SK-N-MC (cell line): ENCODE measurements at regions not wholly inside any gene's neighbourhood (a gene's known extent, or its start where the extent isn't known, plus 50 kb on each side); places are given as distances from the start of the nearest gene placed in this dataset.
"Not testable (repeated sequence)": the region's sequence is repeated elsewhere in the genome, so short reads cannot be mapped to it uniquely, and the experiment has no call there.

Experiments
- DNase-seq: peaks from one replicate; pipeline ENCODE4 v3.0.0-alpha.2; 2011; ENCODE audit warnings: low read depth, low spot score
- H3K27ac ChIP-seq: fragments of 200-600 bp; sonication (generic); 2 replicates; pipeline ENCODE4 v1.5.1; 2016; ENCODE audit warnings: mixed run types
- H3K36me3 ChIP-seq: fragments of 200-600 bp; sonication (generic); 2 replicates; pipeline ENCODE4 v1.6.1; 2017; ENCODE audit warnings: antibody characterized with exemption, low read length, mixed read lengths; ENCODE audit not compliant: insufficient read depth
- H3K4me3 ChIP-seq: fragments of 200-600 bp; sonication (generic); 2 replicates; pipeline ENCODE4 v1.5.1; 2016
- H3K9ac ChIP-seq: fragments of 200-600 bp; sonication (generic); 2 replicates; pipeline ENCODE4 v1.8.0; 2017; ENCODE audit warnings: mixed run types, mixed read lengths; ENCODE audit not compliant: insufficient read length
- H3K9me3 ChIP-seq: fragments of 200-600 bp; sonication (generic); 2 replicates; pipeline ENCODE4 v1.6.1; 2017; ENCODE audit warnings: low read depth, mild to moderate bottlenecking, antibody characterized with exemption, low read length, moderate library complexity, mixed read lengths
- EZH2 ChIP-seq: fragments of 200-600 bp; sonication (generic); IDR thresholded peaks from one replicate; pipeline ENCODE4 v1.6.1; 2017; ENCODE audit warnings: antibody characterized with exemption
- FOXP2 ChIP-seq: optimal IDR thresholded peaks from 2 replicates; pipeline ENCODE3; 2011; ENCODE audit warnings: mild to moderate bottlenecking, moderate library complexity; ENCODE audit not compliant: insufficient read depth; ENCODE audit errors: extremely low read length, control extremely low read depth
- POLR2AphosphoS5 ChIP-seq: IDR thresholded peaks from 2 replicates; pipeline ENCODE4 v1.6.1; 2012; ENCODE audit warnings: mild to moderate bottlenecking, low read depth, low read length, borderline replicate concordance

GRCh38 chr4:1589098-1589497 is 95.0 kb downstream of the FAM53A start:
- DNase-seq, result no peak
- Histone ChIP-seq H3K27ac (no peak overlapping the region), H3K36me3 (no peaks in the 10 kb centered on the region), H3K9me3 (peaks cover 3% of the 10 kb centered on the region; the same call in 1 of the 2 replicates), H3K4me3 (no peak overlapping the region), H3K9ac (no peak overlapping the region)
- TF ChIP-seq FOXP2 (no peak), EZH2 (no peak), POLR2AphosphoS5 (no peak)

- TF ChIP-seq EZH2 (no peak), POLR2AphosphoS5 (no peak), FOXP2 (no peak)
- H3K36me3 ChIP-seq, result no peaks in the 10 kb centered on the region
- no peak overlapping the region for H3K9ac ChIP-seq
- DNase-seq, result no peak
- H3K4me3 ChIP-seq, result no peak overlapping the region
- peaks cover 3% of the 10 kb centered on the region; the same call in 1 of the 2 replicates for H3K9me3 ChIP-seq
- no peak overlapping the region for H3K27ac ChIP-seq
Observed at GRCh38 chr4:1588306-1588705, 95.8 kb downstream of the FAM53A start.

GRCh38 chr4:1584498-1584897 is 99.6 kb downstream of the FAM53A start:
- H3K36me3 ChIP-seq, result no peaks in the 10 kb centered on the region

GRCh38 chr4:1583859-1584258 is 100.3 kb downstream of the FAM53A start:
- DNase-seq, result no peak
- Histone ChIP-seq H3K9me3 (no peaks in the 10 kb centered on the region), H3K36me3 (no peaks in the 10 kb centered on the region), H3K4me3 (no peak overlapping the region), H3K27ac (no peak overlapping the region), H3K9ac (no peak overlapping the region)
- no peak for TF ChIP-seq EZH2

More at GRCh38 chr4:1584498-1584897, 99.6 kb downstream of the FAM53A start:
- H3K4me3 ChIP-seq, result no peak overlapping the region
- H3K9me3 ChIP-seq, result no peaks in the 10 kb centered on the region
- no peak for TF ChIP-seq FOXP2
- no peak for TF ChIP-seq EZH2
- TF ChIP-seq POLR2AphosphoS5, result no peak
- H3K27ac ChIP-seq, result no peak overlapping the region
- H3K9ac ChIP-seq, result no peak overlapping the region
- no peak for DNase-seq

- H3K9ac ChIP-seq, result no peak overlapping the region
- DNase-seq, result no peak
- no peak overlapping the region for H3K27ac ChIP-seq
- TF ChIP-seq FOXP2 (no peak), POLR2AphosphoS5 (no peak), EZH2 (no peak)
- no peak overlapping the region for H3K4me3 ChIP-seq
- no peaks in the 10 kb centered on the region for H3K9me3 ChIP-seq
- no peaks in the 10 kb centered on the region for H3K36me3 ChIP-seq
Observed at GRCh38 chr4:1583051-1583785, 100.9 kb downstream of the FAM53A start.

GRCh38 chr4:1582227-1582626 is 101.9 kb downstream of the FAM53A start:
- Histone ChIP-seq H3K27ac (no peak overlapping the region), H3K9me3 (no peaks in the 10 kb centered on the region), H3K4me3 (no peak overlapping the region), H3K36me3 (no peaks in the 10 kb centered on the region), H3K9ac (no peak overlapping the region)
- TF ChIP-seq FOXP2 (no peak), EZH2 (no peak), POLR2AphosphoS5 (no peak)
- DNase-seq, result no peak

GRCh38 chr4:1581164-1581894 is 102.8 kb downstream of the FAM53A start:
- H3K27ac ChIP-seq, result 0 out of 2 replicates have a peak overlapping the region, but pooled peaks have one; percentile 14
- H3K9me3 ChIP-seq, DNase-seq, H3K9ac ChIP-seq, H3K36me3 ChIP-seq, H3K4me3 ChIP-seq: not testable (repeated sequence)

GRCh38 chr4:1580692-1581012 is 103.5 kb downstream of the FAM53A start:
- not testable (repeated sequence) for H3K36me3 ChIP-seq, H3K9me3 ChIP-seq, H3K27ac ChIP-seq, H3K9ac ChIP-seq, H3K4me3 ChIP-seq
- DNase-seq, result peak; percentile 72
